Fibroblast of the conjunctiva (primary cell): ENCODE measurements at regions not wholly inside any gene's neighbourhood (a gene's known extent, or its start where the extent isn't known, plus 50 kb on each side); places are given as distances from the start of the nearest gene placed in this dataset.

Experiments used
- DNase-seq: peaks from one replicate; pipeline ENCODE4 v3.0.0-alpha.2; 2010; ENCODE audit warnings: low read depth

GRCh38 chr6:54646069-54646950 is 200.3 kb upstream of the FAM83B start:
- no peak for DNase-seq

GRCh38 chr6:54646951-54647664 is 199.5 kb upstream of the FAM83B start:
- DNase-seq = no peak

- no peak for DNase-seq
These were observed 192.2 kb upstream of the FAM83B start for GRCh38 chr6:54654381-54654780.

- DNase-seq = no peak
These were observed 191.4 kb upstream of the FAM83B start for GRCh38 chr6:54655162-54655561.

- no peak for DNase-seq
These were observed 181.3 kb upstream of the FAM83B start for GRCh38 chr6:54665278-54665677.

GRCh38 chr6:54680531-54680930 is 166.0 kb upstream of the FAM83B start:
- no peak for DNase-seq

GRCh38 chr6:54681267-54681666 is 165.3 kb upstream of the FAM83B start:
- no peak for DNase-seq

GRCh38 chr6:54681987-54682386 is 164.6 kb upstream of the FAM83B start:
- peak; percentile 33 for DNase-seq

GRCh38 chr6:54689620-54690019 is 157.0 kb upstream of the FAM83B start:
- no peak for DNase-seq

- DNase-seq = no peak
These were observed 156.0 kb upstream of the FAM83B start for GRCh38 chr6:54690596-54690995.

- no peak for DNase-seq
These were observed 151.5 kb upstream of the FAM83B start for GRCh38 chr6:54694928-54695532.

- DNase-seq = no peak
These were observed 150.8 kb upstream of the FAM83B start for GRCh38 chr6:54695815-54696214.

- DNase-seq = no peak
These were observed 149.1 kb upstream of the FAM83B start for GRCh38 chr6:54697424-54697823.

GRCh38 chr6:54698974-54699373 is 147.6 kb upstream of the FAM83B start:
- no peak for DNase-seq

- DNase-seq = no peak
These were observed 146.4 kb upstream of the FAM83B start for GRCh38 chr6:54700158-54700557.

- no peak for DNase-seq
These were observed 143.8 kb upstream of the FAM83B start for GRCh38 chr6:54702772-54703171.

GRCh38 chr6:54706391-54706790 is 140.2 kb upstream of the FAM83B start:
- no peak for DNase-seq

- DNase-seq = no peak
These were observed 139.5 kb upstream of the FAM83B start for GRCh38 chr6:54706844-54707605.

GRCh38 chr6:54710456-54710855 is 136.1 kb upstream of the FAM83B start:
- DNase-seq = no peak

- DNase-seq = no peak
These were observed 130.6 kb upstream of the FAM83B start for GRCh38 chr6:54716010-54716409.

GRCh38 chr6:54716877-54717276 is 129.7 kb upstream of the FAM83B start:
- no peak for DNase-seq

GRCh38 chr6:54717849-54718455 is 128.6 kb upstream of the FAM83B start:
- peak; percentile 24 for DNase-seq
